Caco-2 (cell line): ENCODE measurements at regions not wholly inside any gene's neighbourhood (a gene's known extent, or its start where the extent isn't known, plus 50 kb on each side); places are given as distances from the start of the nearest gene placed in this dataset.

Experiments used
- BruUV-seq: library from RNA; stranded (reverse); fragments of 400-500 nt; replicated peaks from 2 replicates; lab custom pipeline; 2021; lab: Mats Ljungman, UMichigan
- CTCF ChIA-PET: fragments of 300-600 bp; sonication (Branson Sonifier 250); formaldehyde crosslinking; loops from one replicate; lab custom pipeline; 2022; ENCODE audit warnings: antibody characterized with exemption; lab: Charles Lee
- POLR2A ChIA-PET: fragments of 300-600 bp; sonication (Branson Sonifier 250); formaldehyde crosslinking; loops from one replicate; lab custom pipeline; 2022; ENCODE audit warnings: antibody characterized with exemption; lab: Charles Lee
- DNase-seq, 2 experiments: peaks; one replicate each; pipeline versions ENCODE4 v3.0.0 to v3.0.0-alpha.2; 2020 to 2022
- H3K27me3 ChIP-seq: replicated peaks from 2 replicates; pipeline ENCODE4 v1.6.0; 2011; ENCODE audit warnings: low read length; ENCODE audit not compliant: control insufficient read depth, insufficient read depth
- H3K36me3 ChIP-seq: 2 replicates; pipeline ENCODE4 v1.5.1; 2011; ENCODE audit warnings: low read length; ENCODE audit not compliant: control insufficient read depth, insufficient read depth
- H3K4me1 ChIP-seq: fragments of 250-450 bp; sonication (Bioruptor Pico); 2 replicates; pipeline ENCODE4 v1.5.1; 2020; ENCODE audit warnings: mild to moderate bottlenecking
- H3K4me3 ChIP-seq: 2 replicates; pipeline ENCODE4 v1.5.1; 2011; ENCODE audit warnings: low read depth, mild to moderate bottlenecking, control low read depth, low read length
- H3K9me3 ChIP-seq: fragments of 250-450 bp; sonication (Bioruptor Pico); 2 replicates; pipeline ENCODE4 v1.5.1; 2020; ENCODE audit warnings: mild to moderate bottlenecking, moderate library complexity
- H3K27ac Mint-ChIP-seq: one replicate; pipeline ENCODE4 v1.8.0; 2022; ENCODE audit warnings: mixed read lengths; ENCODE audit not compliant: unreplicated experiment
- H3K27me3 Mint-ChIP-seq: one replicate; pipeline ENCODE4 v1.8.0; 2022; ENCODE audit warnings: mixed read lengths; ENCODE audit not compliant: insufficient read depth, unreplicated experiment
- H3K36me3 Mint-ChIP-seq: one replicate; pipeline ENCODE4 v1.8.0; 2022; ENCODE audit warnings: mild to moderate bottlenecking, mixed read lengths; ENCODE audit not compliant: insufficient read depth, unreplicated experiment
- H3K4me1 Mint-ChIP-seq: one replicate; pipeline ENCODE4 v1.8.0; 2022; ENCODE audit warnings: low read depth, mixed read lengths; ENCODE audit not compliant: unreplicated experiment
- H3K4me3 Mint-ChIP-seq: one replicate; pipeline ENCODE4 v1.8.0; 2022; ENCODE audit warnings: mild to moderate bottlenecking, moderate library complexity, mixed read lengths; ENCODE audit not compliant: unreplicated experiment
- H3K9me3 Mint-ChIP-seq: one replicate; pipeline ENCODE4 v1.8.0; 2022; ENCODE audit warnings: mixed read lengths; ENCODE audit not compliant: unreplicated experiment
- CTCF ChIP-seq, 2 experiments: fragments of 200-600 bp in 1 of 2; IDR thresholded peaks; 1 replicate in 1 of 2; 2 replicates in 1 of 2; pipeline versions ENCODE4 v1.5.1 to v1.8.0; 2011 to 2022; ENCODE audit warnings: antibody characterized with exemption in 1 of 2, control low read depth in 1 of 2, inconsistent platforms in 1 of 2, low read depth in 1 of 2, low read length in 1 of 2, mild to moderate bottlenecking in 1 of 2, moderate library complexity in 1 of 2; ENCODE audit not compliant: insufficient read depth in 1 of 2, severe bottlenecking in 1 of 2, unreplicated experiment in 1 of 2
- intact Hi-C: fragments of 100-400 bp; cut with micrococcal nuclease; formaldehyde crosslinking; loops from one replicate; pipeline ENCODE4 v1.10.0; 2022; ENCODE audit not compliant: unreplicated experiment

GRCh38 chr5:107119656-107120055, 551.1 kb downstream of the EFNA5 start:
- no TSS peak for BruUV-seq
- CTCF ChIA-PET: no interaction called here
- intact Hi-C loops: no loop called here

GRCh38 chr5:107118184-107119019, 552.3 kb downstream of the EFNA5 start:
- Mint-ChIP-seq H3K27ac (no peak overlapping the region), H3K9me3 (no peaks in the 10 kb centered on the region), H3K4me3 (no peak overlapping the region), H3K27me3 (peaks cover 4% of the 10 kb centered on the region), H3K4me1 (no peaks in the 10 kb centered on the region), H3K36me3 (no peaks in the 10 kb centered on the region)
- ChIA-PET CTCF (no interaction called here), POLR2A (no interaction called here)
- Histone ChIP-seq H3K4me3 (no peak overlapping the region), H3K27me3 (no peaks in the 10 kb centered on the region), H3K36me3 (no peaks in the 10 kb centered on the region), H3K4me1 (no peaks in the 10 kb centered on the region), H3K9me3 (no peaks in the 10 kb centered on the region)
- no peak for DNase-seq
- BruUV-seq: no TSS peak
- intact Hi-C loops: no loop called here
- TF ChIP-seq CTCF (IDR thresholded peaks at IDR 0.05; ENCODE audit: insufficient read depth in 1 of 2, low read depth in 1 of 2, low read length in 1 of 2, severe bottlenecking in 1 of 2, unreplicated experiment in 1 of 2): no peak

More at GRCh38 chr5:107119656-107120055, 551.1 kb downstream of the EFNA5 start:
- Histone ChIP-seq H3K4me1 (no peaks in the 10 kb centered on the region), H3K27me3 (no peaks in the 10 kb centered on the region), H3K36me3 (no peaks in the 10 kb centered on the region), H3K4me3 (no peak overlapping the region), H3K9me3 (no peaks in the 10 kb centered on the region)
- TF ChIP-seq CTCF (IDR thresholded peaks at IDR 0.05; ENCODE audit: insufficient read depth in 1 of 2, low read depth in 1 of 2, low read length in 1 of 2, severe bottlenecking in 1 of 2, unreplicated experiment in 1 of 2): no peak
- no peak overlapping the region for H3K4me3 Mint-ChIP-seq
- H3K27me3 Mint-ChIP-seq: peaks cover 4% of the 10 kb centered on the region
- DNase-seq: no peak
- POLR2A ChIA-PET: no interaction called here
- no peaks in the 10 kb centered on the region for H3K9me3 Mint-ChIP-seq
- no peaks in the 10 kb centered on the region for H3K4me1 Mint-ChIP-seq
- no peak overlapping the region for H3K27ac Mint-ChIP-seq
- H3K36me3 Mint-ChIP-seq: no peaks in the 10 kb centered on the region

- Mint-ChIP-seq H3K4me1 (no peaks in the 10 kb centered on the region), H3K9me3 (no peaks in the 10 kb centered on the region), H3K4me3 (no peak overlapping the region), H3K27me3 (peaks cover 12% of the 10 kb centered on the region), H3K27ac (no peak overlapping the region), H3K36me3 (no peaks in the 10 kb centered on the region)
- ChIA-PET CTCF (no interaction called here), POLR2A (no interaction called here)
- TF ChIP-seq CTCF (IDR thresholded peaks at IDR 0.05; ENCODE audit: insufficient read depth in 1 of 2, low read depth in 1 of 2, low read length in 1 of 2, severe bottlenecking in 1 of 2, unreplicated experiment in 1 of 2): no peak
- Histone ChIP-seq H3K9me3 (no peaks in the 10 kb centered on the region), H3K27me3 (no peaks in the 10 kb centered on the region), H3K4me3 (no peak overlapping the region), H3K4me1 (no peaks in the 10 kb centered on the region), H3K36me3 (no peaks in the 10 kb centered on the region)
- DNase-seq: no peak
- intact Hi-C loops: no loop called here
- BruUV-seq: no TSS peak
Measured at GRCh38 chr5:107112216-107112615, 558.5 kb downstream of the EFNA5 start.
